ENCODE measurements at regions not wholly inside any gene's neighbourhood (a gene's known extent, or its start where the extent isn't known, plus 50 kb on each side); places are given as distances from the start of the nearest gene placed in this dataset.

- no peak for TF ChIP-seq POU6F1 (CRISPR knock-in tag; IDR thresholded peaks at IDR 0.05; ENCODE audit: borderline replicate concordance, low read depth)
Observed at GRCh38 chr1:113250161-113250560, 140.2 kb upstream of the MAGI3 start (continued).

GRCh38 chr1:113252166-113252565 is 138.1 kb upstream of the MAGI3 start:
- no peak for ATAC-seq
- TF ChIP-seq ZNF8 (CRISPR knock-in tag; IDR thresholded peaks at IDR 0.05): no peak
- no peak for TF ChIP-seq CREB5 (CRISPR knock-in tag; IDR thresholded peaks at IDR 0.05; ENCODE audit: low read depth)
- TF ChIP-seq GLIS3 (CRISPR knock-in tag; IDR thresholded peaks at IDR 0.05): no peak
- TF ChIP-seq TSHZ2 (CRISPR knock-in tag; IDR thresholded peaks at IDR 0.05): no peak

- TF ChIP-seq ZNF565 (CRISPR knock-in tag; conservative IDR thresholded peaks at IDR 0.05; ENCODE audit: low read depth): no peak
- no peak for TF ChIP-seq SNAI2 (CRISPR knock-in tag; IDR thresholded peaks at IDR 0.05)
- TF ChIP-seq ESRRG (CRISPR knock-in tag; IDR thresholded peaks at IDR 0.05): no peak
- no peak for TF ChIP-seq TSHZ2 (CRISPR knock-in tag; IDR thresholded peaks at IDR 0.05)
- no peak for TF ChIP-seq PATZ1 (CRISPR knock-in tag; IDR thresholded peaks at IDR 0.05; ENCODE audit: borderline replicate concordance)
- no peak for TF ChIP-seq ZNF70 (CRISPR knock-in tag; IDR thresholded peaks at IDR 0.05)
- no peak for TF ChIP-seq ISL1 (CRISPR knock-in tag; IDR thresholded peaks at IDR 0.05)
- ATAC-seq: no peak
Observed at GRCh38 chr1:113253187-113253586, 137.1 kb upstream of the MAGI3 start.

GRCh38 chr1:113253590-113253989 is 136.7 kb upstream of the MAGI3 start:
- TF ChIP-seq ZFP30 (CRISPR knock-in tag; IDR thresholded peaks at IDR 0.05): no peak
- no peak for TF ChIP-seq ZFP3 (CRISPR knock-in tag; IDR thresholded peaks at IDR 0.05)
- no peak for TF ChIP-seq ARNTL (CRISPR knock-in tag; IDR thresholded peaks at IDR 0.05; ENCODE audit: borderline replicate concordance, low read depth)
- TF ChIP-seq OSR1 (CRISPR knock-in tag; IDR thresholded peaks at IDR 0.05): no peak
- TF ChIP-seq SNAI2 (CRISPR knock-in tag; IDR thresholded peaks at IDR 0.05): no peak
- TF ChIP-seq ESRRG (CRISPR knock-in tag; IDR thresholded peaks at IDR 0.05): no peak
- TF ChIP-seq ZNF8 (CRISPR knock-in tag; IDR thresholded peaks at IDR 0.05): no peak
- TF ChIP-seq PPARA (CRISPR knock-in tag; IDR thresholded peaks at IDR 0.05; ENCODE audit: borderline replicate concordance): no peak
- no peak for TF ChIP-seq TCF4 (CRISPR knock-in tag; IDR thresholded peaks at IDR 0.05; ENCODE audit: borderline replicate concordance)
- TF ChIP-seq CSDC2 (CRISPR knock-in tag; IDR thresholded peaks at IDR 0.05): no peak
- no peak for TF ChIP-seq TOX (CRISPR knock-in tag; IDR thresholded peaks at IDR 0.05; ENCODE audit: borderline replicate concordance)
- TF ChIP-seq BACH2 (CRISPR knock-in tag; IDR thresholded peaks at IDR 0.05; ENCODE audit: borderline replicate concordance): no peak
- TF ChIP-seq CREB5 (CRISPR knock-in tag; IDR thresholded peaks at IDR 0.05; ENCODE audit: low read depth): no peak
- TF ChIP-seq ISL1 (CRISPR knock-in tag; IDR thresholded peaks at IDR 0.05): no peak
- TF ChIP-seq ZC3H10 (CRISPR knock-in tag; IDR thresholded peaks at IDR 0.05): no peak
- no peak for TF ChIP-seq POU6F1 (CRISPR knock-in tag; IDR thresholded peaks at IDR 0.05; ENCODE audit: borderline replicate concordance, low read depth)
- ATAC-seq: no peak

All from SK-N-SH treated with all-trans-retinoic acid at 6 μM for 48 hours (cell line).